ENCODE measurements at regions not wholly inside any gene's neighbourhood (a gene's known extent, or its start where the extent isn't known, plus 50 kb on each side); places are given as distances from the start of the nearest gene placed in this dataset.
"Not testable (repeated sequence)": the region's sequence is repeated elsewhere in the genome, so short reads cannot be mapped to it uniquely, and the experiment has no call there.

DNA sequence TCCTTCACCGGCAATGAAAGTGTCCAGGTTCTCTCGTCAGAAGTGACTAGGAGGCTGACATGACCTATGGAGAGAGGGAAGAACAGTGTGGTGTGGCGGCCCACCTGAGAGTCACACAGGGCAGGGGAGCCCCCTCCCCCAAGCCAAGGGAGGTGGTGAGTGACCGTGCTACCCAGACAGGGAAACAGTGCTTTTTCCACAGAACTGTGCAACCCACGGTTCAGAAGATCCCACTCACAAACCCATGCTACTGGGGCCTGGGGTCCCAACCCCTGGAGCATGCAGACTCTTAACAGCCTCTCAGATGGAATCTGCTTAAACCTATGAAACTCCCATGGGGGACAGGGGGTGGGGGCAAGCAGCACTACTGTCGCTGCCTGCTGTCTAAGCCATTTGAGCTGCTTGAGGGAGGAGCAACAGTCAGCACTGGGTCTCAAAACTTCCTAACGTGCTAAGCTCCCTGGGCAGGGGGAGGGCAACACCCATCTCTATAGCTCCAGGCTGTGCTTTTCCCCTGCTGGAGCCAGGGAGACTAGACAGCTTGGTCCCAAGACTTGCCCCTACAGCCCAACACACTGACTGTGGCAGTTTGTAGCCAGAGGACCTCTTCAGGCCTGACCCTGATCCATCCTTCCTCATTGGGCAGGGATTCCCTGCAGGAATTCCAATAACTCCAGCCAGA is 850.4 kb upstream of the AADAT start:
- DNase-seq: no peak

DNA sequence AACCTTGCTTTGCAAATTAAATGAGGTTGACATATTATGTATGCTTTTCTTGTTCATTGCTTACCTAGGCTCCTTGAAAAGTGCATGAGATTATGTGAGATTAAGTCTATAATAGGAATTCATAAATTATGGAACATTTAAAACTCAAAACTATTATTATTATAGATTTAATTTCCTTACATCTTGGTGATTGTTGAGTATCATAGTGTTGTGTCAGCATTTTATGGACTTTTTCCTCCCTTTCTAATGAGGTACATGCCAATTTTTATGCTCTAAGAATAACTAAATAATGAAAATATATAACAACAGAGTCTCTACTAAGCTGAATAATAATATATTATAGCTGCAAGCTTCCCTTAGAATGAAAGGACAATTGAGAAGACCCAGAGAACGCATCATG is 848.8 kb upstream of the AADAT start:
- DNase-seq: no peak

GRCh38 chr4:170931321-170931720 is 841.6 kb upstream of the AADAT start:
- DNase-seq: no peak

DNA sequence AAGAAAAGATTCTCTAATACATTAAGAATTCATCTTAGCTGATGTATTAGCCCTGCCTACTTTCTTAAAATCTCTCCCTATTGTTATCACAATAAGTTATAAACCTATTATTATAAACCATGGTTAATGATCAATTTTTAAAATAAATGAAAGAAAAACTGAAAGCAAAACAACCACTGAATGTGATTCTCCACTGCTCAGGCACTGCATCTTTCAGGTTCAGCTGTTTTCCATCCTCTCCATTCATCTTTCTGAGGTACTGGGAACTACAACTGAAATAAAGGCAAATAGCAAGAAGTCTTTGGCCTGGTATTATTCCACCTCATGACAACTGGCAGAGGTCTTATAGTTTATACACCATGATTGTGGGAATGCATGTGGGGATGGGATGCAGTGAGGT is 798.9 kb upstream of the AADAT start:
- no peak for DNase-seq

DNA sequence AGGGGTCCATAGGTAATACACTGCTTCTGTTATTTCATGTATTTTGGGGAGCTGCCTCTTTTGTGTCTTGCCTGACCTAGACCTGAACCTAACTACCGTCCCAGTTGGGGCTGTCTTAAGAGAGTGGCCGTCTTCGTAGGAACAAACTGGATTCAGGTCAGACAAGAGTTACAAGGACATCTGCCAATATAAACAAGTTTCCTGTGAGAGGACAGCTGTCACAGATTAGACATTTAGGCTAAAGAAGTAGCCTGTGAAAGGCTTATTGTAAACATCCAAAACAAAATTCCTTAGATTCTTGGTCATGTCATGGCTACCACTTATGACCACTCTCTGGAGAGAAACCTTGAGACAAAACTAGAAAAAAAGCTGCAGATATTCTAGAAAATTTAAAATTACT is 797.6 kb upstream of the AADAT start:
- no peak for DNase-seq

- DNase-seq: no peak
Observed at GRCh38 chr4:170884969-170885570, 795.3 kb upstream of the AADAT start.

DNA sequence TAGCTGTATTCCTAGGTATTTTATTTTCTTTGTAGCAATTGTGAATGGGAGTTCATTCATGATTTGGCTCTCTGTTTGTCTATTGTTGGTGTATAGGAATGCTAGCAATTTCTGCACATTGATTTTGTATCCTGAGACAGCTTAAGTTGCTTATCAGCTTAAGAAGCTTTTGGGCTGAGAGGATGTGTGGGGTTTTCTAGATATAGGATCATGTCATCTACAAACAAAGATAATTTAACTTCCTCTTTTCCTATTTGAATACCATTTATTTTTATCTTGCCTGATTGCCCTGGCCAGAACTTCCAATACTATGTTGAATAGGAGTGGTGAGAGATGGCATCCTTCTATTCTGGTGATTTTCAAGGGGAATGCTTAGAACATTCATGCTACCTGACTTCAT is 791.9 kb upstream of the AADAT start:
- DNase-seq: not testable (repeated sequence)

- no peak for DNase-seq
Observed at GRCh38 chr4:170875868-170876267, 786.1 kb upstream of the AADAT start.

GRCh38 chr4:170872794-170873193 is 783.0 kb upstream of the AADAT start:
- no peak for DNase-seq

- no peak for DNase-seq
Observed at GRCh38 chr4:170868170-170868569, 778.4 kb upstream of the AADAT start.

- no peak for DNase-seq
Observed at GRCh38 chr4:170854097-170854496, 764.3 kb upstream of the AADAT start.

- peak; percentile 44 for DNase-seq
Observed at GRCh38 chr4:170853422-170854021, 763.8 kb upstream of the AADAT start.

GRCh38 chr4:170849969-170850368 is 760.2 kb upstream of the AADAT start:
- no peak for DNase-seq

DNA sequence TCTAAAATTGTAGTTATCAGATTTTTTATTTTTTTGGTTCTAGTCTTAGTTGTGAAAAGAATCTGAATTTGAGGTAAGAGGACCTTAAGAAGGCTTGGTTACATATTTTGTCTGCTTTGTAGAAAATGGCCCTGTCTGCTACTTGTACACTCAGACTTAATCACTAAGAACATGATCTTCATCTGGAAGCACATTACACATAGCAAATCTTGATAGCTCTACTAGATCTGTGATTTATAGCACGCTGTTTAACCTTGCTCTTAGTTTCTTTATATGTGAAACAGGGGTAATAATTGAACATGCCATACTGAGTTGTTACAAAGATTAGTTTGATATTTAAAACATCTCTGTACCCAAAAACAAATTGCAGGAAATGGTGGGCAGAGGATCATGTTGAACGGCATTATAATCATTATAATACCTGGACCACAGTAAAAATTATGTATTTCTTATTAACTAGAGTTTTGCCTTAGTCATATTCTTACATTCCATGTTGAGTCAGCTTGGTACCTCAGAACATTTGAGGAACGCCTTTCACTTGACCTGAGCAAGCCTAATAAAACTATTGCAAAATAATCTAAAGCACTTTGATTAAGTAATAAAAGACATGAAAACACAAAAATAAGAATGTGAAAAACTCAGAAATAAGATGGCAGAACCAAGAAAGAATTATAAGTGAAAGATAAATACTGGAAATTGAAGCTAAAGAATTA is 738.0 kb upstream of the AADAT start:
- no peak for DNase-seq

DNA sequence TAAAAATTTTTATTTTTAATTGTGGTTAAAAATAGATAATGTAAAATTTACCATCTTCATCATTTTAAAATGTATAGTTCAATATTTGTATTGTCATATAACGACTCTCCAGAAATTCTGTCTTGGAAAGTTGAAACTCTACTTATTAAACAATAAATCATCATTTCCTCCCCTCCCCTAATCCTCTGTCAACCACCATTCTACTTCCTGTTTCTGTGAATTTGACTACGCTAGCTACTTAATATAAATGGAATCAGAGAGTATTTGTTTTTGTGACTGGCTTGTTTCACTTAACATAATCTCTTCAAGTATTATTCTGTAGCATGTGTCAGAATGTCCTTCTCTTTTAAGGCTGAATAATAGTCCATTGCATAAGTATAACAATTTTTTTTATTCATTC is 729.0 kb upstream of the AADAT start:
- DNase-seq: no peak

- DNase-seq: no peak
Observed at GRCh38 chr4:170805352-170805751, 715.6 kb upstream of the AADAT start.

DNA sequence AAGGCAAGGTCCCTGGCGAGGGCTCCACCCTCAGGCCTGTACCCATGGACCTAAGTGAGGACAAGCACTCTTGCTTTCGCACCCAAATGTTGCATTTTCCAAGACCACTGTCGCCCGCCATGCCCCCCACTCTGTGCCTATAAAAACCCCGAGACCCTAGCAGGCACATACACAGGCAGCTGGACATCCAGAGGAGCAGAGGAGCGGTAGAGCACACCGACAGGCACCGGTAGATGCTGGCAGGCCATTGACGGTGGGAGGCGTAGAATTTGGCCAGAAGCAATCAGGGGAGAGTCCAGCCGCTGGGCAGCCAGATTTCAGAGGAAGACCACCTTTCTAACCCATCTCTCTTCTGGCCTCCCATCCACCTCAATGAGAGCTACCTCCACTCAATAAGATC is 715.2 kb upstream of the AADAT start:
- DNase-seq: no peak

DNA sequence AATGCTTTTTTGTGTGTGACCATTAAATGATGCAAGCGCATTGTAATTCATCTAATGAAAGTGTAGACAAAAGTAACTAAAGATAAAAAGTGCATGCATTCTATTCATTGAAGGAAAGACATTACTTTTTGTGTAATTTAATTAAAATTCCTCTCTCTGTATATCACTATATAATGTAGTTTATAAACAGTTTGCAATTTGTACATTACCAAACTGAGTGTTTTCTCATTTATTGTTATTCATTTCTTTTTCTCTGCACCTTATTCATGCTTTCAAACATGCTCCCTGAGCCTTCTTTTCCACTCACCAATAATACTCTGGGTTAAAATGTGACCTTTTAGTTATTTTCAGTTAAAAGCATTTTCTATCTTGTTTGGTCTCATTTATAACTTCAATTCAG is 713.7 kb upstream of the AADAT start:
- DNase-seq: no peak

- no peak for DNase-seq
Observed at GRCh38 chr4:170801771-170802170, 712.0 kb upstream of the AADAT start.

DNA sequence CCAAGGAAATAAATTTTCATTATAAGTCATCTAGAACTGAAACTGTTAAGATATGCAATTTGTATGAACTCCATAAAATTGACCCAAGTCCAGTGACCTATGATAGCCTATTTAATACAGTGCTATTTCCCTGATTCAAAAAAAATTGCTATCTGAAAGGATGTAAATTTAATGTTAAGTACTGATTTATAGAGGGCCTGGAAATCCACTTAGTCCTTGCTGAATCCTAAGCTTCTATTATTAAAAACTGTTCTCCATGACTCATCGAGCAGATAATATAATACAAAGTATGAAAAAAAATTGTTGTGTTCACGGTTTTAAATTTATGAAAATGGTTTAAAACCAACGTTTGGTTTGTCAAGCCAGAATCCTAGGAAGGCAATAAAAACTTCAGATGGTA is 704.8 kb upstream of the AADAT start:
- DNase-seq: no peak

GRCh38 chr4:170788540-170789051 is 698.8 kb upstream of the AADAT start:
- DNase-seq: not testable (repeated sequence)

DNA sequence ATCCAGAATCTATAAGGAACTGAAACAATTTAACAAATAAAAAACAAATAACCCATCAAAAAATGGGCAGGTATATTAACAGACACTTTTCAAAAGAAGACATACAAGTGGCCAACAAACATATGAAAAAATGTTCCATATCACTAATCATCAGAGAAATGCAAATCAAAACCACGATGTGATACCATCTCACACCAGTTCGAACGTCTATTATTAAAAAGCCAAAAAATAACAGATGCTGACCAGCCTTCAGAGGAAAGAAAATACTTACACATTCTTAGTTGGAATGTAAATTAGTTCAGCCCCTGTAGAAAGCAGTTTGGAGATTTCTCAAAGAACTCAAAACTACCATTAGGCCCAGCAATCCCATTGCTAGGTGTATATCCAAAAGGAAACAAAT is 687.9 kb upstream of the AADAT start:
- DNase-seq: no peak

- peak; percentile 93 for DNase-seq
Observed at GRCh38 chr4:170776983-170777382, 687.2 kb upstream of the AADAT start.

DNA sequence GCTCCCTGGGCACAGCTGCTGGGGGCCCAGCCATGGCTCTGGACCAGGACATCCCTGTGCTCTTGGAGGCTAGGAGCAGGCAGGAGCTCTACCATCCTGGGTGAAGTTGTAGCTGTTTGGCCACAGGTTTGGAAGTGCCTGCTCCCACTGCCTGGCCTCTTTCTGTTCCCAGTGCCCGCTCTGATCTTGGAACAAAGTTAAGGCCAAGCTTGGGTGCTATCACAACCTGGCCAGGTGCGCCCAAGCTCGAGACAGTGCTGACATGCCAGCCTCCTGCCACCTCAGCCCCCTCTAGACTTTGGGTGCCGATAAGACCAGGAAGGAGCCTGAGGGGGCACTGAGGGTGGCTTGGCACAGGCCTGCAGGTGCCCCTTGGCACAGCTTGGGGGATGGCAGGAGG is 686.1 kb upstream of the AADAT start:
- no peak for DNase-seq

Data from COR-L47 (cell line).